Brain pericyte (primary cell): ENCODE measurements at regions not wholly inside any gene's neighbourhood (a gene's known extent, or its start where the extent isn't known, plus 50 kb on each side); places are given as distances from the start of the nearest gene placed in this dataset.
"Not testable (repeated sequence)": the region's sequence is repeated elsewhere in the genome, so short reads cannot be mapped to it uniquely, and the experiment has no call there.

ENCODE experiments used
- DNase-seq: peaks from one replicate; pipeline ENCODE4 v3.0.0-alpha.2; 2012; ENCODE audit warnings: low read depth, low spot score

DNA sequence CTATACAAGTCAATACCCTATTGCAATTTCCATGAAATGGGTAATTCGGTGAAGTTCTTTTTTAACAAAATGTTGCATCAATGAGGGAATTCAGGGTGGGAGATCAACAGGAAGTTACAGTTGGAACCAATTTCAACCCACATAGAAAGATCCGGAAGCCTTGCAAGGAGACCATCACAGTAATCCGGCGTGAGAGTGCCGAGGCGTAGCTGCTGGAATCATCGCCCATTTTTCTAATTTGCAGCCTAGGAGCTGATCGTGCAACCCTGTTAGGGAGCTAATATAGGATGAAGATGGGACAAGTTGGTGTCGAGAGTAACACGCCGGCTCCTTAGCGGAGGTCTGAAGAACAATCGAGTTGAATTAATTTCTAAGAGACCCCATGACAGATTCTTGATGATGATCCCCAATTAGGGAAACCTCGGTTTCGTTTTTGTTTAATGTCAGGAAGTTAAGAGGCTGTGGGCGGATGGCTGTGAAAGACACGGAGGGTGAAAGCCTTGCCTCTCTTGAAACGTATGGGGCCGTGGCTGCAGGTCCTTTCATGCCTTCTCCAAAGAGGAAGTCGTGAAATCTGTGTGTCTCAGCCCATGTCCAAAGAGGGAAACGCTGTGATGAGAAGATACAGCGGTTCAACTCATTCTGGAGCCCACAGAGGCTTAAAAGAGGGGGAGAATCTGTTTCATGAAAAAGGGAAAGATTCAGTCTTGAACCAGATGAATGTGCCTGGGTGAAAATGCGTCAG is 51.2 kb upstream of the CARD11 start:
- no peak for DNase-seq

- DNase-seq, result no peak
Observed at GRCh38 chr7:3097734-3098133, 54.1 kb upstream of the CARD11 start.

DNA sequence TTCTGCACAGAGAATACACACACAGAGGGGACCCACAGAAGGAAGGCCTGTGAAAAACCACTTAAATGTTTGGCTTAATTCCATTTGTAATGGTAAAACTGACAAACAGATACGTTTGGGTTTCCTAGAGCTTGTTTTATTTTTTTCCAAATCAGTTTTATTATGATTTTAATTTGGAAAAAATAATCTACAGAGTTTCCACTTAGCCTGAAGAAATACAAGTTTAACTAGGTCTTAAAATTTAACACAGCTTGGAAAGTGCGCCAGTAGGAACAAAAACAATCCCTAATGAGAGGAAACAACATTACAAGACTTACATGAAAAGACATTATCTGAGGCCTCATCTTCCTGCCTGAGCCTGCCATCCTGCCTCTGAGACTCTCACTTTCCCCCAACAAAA is 58.5 kb upstream of the CARD11 start:
- DNase-seq, result no peak

DNA sequence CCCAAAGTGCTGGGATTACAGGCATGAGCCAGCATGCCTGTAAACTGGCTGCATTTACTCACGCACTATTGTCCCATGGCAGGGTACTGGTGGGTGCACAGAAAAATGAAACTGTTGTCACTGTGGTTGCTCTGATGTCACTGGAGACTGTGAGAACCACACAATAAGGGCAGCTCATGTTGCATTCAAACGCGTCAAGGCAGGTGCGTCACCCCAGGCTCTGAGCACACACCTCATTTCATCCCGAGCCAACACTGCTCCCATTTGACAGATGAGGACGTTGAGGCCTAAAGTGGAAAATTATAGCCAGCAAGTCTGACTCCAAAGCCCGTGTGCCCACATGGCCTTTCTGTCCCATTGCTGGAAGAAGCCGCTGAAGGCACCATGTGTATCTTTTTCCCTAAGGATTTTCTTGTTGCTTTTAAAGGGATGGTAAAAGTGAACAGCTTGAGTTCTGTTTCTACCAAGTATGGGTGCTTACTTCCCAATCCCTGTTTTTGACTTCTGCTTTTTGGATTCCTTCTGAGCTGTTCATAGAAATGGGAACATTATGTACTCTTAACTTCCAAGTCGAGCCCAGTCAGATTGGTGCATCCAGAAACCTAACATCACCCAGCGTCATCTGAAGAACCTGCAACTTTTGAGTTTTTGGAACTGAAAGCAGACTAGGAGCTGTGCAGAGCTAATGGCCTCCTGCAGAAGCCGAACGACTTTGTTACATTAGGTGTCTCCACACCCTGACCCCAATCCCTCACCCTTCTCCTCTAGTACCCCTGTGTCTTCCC is 60.1 kb upstream of the CARD11 start:
- DNase-seq, result no peak

GRCh38 chr7:3105856-3106255 is 62.2 kb upstream of the CARD11 start:
- DNase-seq, result no peak

- DNase-seq, result no peak
Observed at GRCh38 chr7:3106361-3106826, 62.7 kb upstream of the CARD11 start.

DNA sequence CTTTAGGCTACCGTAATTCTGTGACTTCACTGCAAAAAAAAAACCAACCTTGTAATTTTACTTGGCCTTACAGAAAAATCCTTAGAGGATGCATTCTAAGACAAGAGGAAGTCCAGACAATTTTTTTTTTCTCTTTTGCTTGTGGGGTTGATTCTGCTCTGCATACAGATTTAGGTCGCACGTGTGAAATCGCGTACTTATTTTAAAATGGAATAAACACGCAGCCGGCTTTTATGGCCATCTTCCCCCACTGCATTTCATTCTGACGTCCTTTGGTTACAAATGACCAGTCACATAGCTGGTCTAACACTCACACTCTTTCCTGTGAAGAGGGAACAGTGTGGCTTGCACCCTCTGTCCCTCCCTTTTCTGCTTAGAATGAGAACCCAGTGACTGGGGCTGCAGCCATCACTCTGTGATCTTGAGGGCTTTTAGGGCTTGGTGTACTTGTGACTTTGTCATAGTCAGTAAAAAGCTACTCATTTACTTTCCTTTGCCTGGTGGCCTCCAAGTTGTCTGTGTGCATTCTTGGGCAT is 63.6 kb upstream of the CARD11 start:
- DNase-seq, result no peak

- DNase-seq, result no peak
Observed at GRCh38 chr7:3107889-3108570, 64.4 kb upstream of the CARD11 start.

DNA sequence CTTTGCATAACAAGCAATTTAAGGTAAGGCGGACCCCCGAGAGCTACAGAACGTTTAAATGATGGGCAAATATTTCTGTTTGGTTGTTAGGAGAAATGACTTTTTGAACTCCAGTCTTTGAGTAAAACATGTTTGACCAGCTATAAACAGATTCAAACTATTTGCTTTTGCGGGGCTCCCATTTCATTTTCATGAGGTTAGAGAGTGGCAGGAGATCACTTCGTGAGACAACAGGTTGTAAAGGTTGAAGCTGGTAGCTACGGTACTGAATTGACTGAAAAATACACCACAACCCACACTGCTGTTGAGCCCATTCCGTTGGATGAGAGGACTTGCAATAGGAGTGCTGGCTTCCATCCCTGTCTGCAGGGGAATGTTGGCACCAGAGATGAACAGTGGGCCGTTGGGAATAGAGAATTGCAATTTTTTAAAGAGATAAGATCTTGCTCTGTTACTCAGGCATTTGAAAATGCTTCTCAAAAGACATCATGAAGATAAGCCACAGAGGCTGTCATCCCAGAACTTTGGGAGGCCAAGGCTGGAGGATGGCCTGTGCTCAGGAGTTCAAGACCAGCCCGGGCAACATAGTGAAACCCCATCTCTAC is 65.7 kb upstream of the CARD11 start:
- DNase-seq, result no peak

- no peak for DNase-seq
Observed at GRCh38 chr7:3112479-3113134, 68.9 kb upstream of the CARD11 start.

GRCh38 chr7:3114917-3115316 is 71.2 kb upstream of the CARD11 start:
- DNase-seq, result no peak

DNA sequence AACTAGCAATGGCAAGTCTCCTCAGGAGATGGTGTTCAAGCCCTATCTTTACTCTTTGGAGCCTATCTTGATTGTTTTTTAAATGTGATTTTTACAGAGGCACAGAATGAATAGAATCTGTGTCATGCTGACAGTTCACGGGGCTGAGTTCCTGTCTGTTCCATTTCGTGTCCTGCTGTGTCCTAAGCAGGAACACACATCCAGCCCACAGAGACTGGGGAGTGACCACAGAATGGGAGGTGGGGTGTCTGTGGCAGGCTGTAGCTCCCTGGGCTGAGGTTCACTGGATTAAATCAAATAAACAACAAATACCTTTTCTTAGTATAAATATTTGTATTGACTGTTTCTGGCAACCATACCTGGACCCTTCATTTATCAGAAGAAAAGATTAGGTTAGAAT is 73.4 kb upstream of the CARD11 start:
- no peak for DNase-seq

- no peak for DNase-seq
Observed at GRCh38 chr7:3117488-3118231, 74.0 kb upstream of the CARD11 start.

GRCh38 chr7:3119352-3119927 is 75.8 kb upstream of the CARD11 start:
- not testable (repeated sequence) for DNase-seq

GRCh38 chr7:3119963-3120362 is 76.3 kb upstream of the CARD11 start:
- DNase-seq, result no peak

DNA sequence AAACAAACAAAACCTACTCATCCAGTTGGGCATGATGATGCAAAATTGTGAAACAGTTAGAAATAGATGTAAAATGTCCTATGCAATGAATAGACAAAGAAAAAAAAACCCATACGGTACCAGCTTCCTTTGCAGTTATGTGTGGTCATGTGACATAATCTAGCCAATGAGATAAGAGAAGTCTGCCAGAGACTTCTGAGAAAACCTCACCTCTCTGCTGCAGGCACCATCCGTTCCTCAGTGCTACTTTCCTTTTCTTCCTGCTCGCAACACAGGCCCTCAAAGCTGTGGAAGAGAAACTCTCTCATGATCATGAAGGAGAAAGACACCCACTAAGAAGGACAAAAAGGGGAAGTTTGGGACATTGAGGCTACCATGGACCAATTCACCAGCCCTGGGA is 76.8 kb upstream of the CARD11 start:
- DNase-seq, result no peak

DNA sequence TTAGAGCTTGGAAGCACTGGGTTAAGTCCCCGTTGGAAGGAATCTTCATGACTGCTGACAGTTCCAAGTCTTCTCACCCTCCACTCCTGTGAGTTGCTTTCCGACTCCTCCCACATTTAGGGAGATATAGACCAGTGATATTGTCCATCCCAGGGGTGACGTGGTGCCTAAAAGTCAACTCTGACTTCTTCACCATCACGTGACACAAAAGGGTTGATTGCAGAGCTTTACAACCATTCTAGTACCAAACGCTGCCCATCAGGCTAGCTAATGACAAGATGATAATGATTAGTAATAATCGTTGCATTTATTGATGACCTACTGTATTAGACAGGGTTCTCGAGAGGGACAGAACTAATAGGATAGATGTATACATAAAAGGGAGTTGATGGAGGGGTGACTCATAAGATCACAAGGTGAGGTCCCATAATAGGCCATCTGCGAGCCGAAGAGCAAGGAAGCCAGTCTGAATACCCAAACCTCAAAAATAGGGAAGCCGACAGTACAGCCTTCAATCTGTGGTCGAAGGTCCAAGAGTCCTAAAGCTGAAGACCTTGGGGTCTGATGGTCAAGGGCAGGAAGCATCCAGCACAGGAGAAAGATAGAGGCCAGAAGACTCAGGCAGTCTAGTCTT is 85.3 kb upstream of the CARD11 start:
- DNase-seq, result no peak

- no peak for DNase-seq
Observed at GRCh38 chr7:3133811-3134385, 90.2 kb upstream of the CARD11 start.

DNA sequence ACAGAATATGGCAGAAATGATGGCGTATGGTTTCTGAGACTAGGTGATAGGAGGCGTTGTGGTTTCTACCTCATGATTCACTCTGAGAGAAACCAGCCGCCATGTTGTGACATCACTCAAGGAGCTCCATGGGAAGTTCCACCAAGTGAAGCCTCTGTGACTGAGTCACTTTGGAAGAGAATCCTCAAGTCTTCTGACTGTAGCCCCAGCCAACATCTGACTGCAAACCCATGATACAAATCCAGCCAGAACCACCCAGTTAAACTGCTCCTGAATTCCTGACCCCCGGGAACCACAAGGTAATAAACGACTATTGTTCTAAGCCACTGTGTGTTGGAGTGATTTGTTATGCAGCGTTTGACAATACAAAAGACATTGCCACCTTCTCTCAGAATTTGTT is 91.1 kb upstream of the CARD11 start:
- no peak for DNase-seq
